ENCODE measurements at regions not wholly inside any gene's neighbourhood (a gene's known extent, or its start where the extent isn't known, plus 50 kb on each side); places are given as distances from the start of the nearest gene placed in this dataset.

- TF ChIP-seq EZH2 (IDR thresholded peaks at IDR 0.05; ENCODE audit: borderline replicate concordance) (no peak), EZH2phosphoT487 (IDR thresholded peaks at IDR 0.05; ENCODE audit: low read depth, severe bottlenecking, unreplicated experiment) (no peak)
- TF ChIP-seq, protein P1, sequence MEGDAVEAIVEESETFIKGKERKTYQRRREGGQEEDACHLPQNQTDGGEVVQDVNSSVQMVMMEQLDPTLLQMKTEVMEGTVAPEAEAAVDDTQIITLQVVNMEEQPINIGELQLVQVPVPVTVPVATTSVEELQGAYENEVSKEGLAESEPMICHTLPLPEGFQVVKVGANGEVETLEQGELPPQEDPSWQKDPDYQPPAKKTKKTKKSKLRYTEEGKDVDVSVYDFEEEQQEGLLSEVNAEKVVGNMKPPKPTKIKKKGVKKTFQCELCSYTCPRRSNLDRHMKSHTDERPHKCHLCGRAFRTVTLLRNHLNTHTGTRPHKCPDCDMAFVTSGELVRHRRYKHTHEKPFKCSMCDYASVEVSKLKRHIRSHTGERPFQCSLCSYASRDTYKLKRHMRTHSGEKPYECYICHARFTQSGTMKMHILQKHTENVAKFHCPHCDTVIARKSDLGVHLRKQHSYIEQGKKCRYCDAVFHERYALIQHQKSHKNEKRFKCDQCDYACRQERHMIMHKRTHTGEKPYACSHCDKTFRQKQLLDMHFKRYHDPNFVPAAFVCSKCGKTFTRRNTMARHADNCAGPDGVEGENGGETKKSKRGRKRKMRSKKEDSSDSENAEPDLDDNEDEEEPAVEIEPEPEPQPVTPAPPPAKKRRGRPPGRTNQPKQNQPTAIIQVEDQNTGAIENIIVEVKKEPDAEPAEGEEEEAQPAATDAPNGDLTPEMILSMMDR (IDR thresholded peaks at IDR 0.05; ENCODE audit: poor library complexity), result no peak
- DNase-seq (ENCODE audit: low spot score), result no peak
- Histone ChIP-seq H3K4me1 (ENCODE audit: insufficient read depth) (no peaks in the 10 kb centered on the region), H3K27me3 (peaks cover 2% of the 10 kb centered on the region), H3K9me2 (replicated peaks; ENCODE audit: insufficient read depth) (no peaks in the 10 kb centered on the region), H4K20me1 (ENCODE audit: insufficient read depth, poor library complexity, severe bottlenecking) (no peaks in the 10 kb centered on the region), H3K79me2 (no peaks in the 10 kb centered on the region), H3K36me3 (replicated peaks; ENCODE audit: insufficient read depth, low read depth) (no peaks in the 10 kb centered on the region), H3K4me2 (no peak overlapping the region), H3K9me3 (ENCODE audit: low read depth) (no peaks in the 10 kb centered on the region), H3K4me3 (no peak overlapping the region), H3K27ac (no peak overlapping the region), H2AFZ (no peak overlapping the region)
- 85% methylated on average over 13 of the region's 13 CpGs for WGBS (ENCODE audit: low lambda C conversion rate, missing lambda C conversion rate)
Observed at GRCh38 chr15:26148156-26148860, 285.2 kb upstream of the ATP10A start.

DNA sequence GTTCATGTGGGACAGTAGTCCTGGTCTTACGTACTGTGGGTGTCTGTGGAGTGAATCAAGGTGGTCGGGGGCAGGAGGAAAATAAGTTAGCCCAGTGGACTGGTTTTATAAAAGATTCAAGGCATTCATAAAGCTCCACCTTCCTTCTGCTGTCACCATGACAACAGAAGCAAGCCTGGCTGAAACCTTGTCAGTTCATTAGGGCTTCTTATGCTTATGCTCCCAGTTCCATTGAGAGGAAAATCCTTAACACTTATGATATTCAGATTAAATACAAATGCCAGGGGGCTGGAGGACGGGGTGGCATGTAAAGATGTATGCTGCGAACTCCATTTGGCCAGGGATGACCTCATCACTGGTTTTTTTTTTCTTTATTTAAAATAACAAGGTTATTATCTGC, 283.1 kb upstream of the ATP10A start:
- Histone ChIP-seq H3K4me1 (ENCODE audit: insufficient read depth) (no peaks in the 10 kb centered on the region), H3K9me3 (ENCODE audit: low read depth) (no peaks in the 10 kb centered on the region), H3K4me3 (no peak overlapping the region), H2AFZ (no peak overlapping the region), H3K79me2 (no peaks in the 10 kb centered on the region), H3K27me3 (peaks cover 2% of the 10 kb centered on the region), H3K4me2 (no peak overlapping the region), H4K20me1 (ENCODE audit: insufficient read depth, poor library complexity, severe bottlenecking) (no peaks in the 10 kb centered on the region), H3K27ac (no peak overlapping the region), H3K36me3 (replicated peaks; ENCODE audit: insufficient read depth, low read depth) (no peaks in the 10 kb centered on the region), H3K9me2 (replicated peaks; ENCODE audit: insufficient read depth) (no peaks in the 10 kb centered on the region)
- TF ChIP-seq, protein P1 (IDR thresholded peaks at IDR 0.05; ENCODE audit: poor library complexity), result no peak
- DNase-seq (ENCODE audit: low spot score), result no peak
- 75% methylated on average over 4 of the region's 4 CpGs for WGBS (ENCODE audit: low lambda C conversion rate, missing lambda C conversion rate)

- Histone ChIP-seq H3K9me2 (replicated peaks; ENCODE audit: insufficient read depth) (no peaks in the 10 kb centered on the region), H3K9me3 (ENCODE audit: low read depth) (no peaks in the 10 kb centered on the region), H3K27ac (no peak overlapping the region), H3K4me3 (no peak overlapping the region), H2AFZ (no peak overlapping the region), H4K20me1 (ENCODE audit: insufficient read depth, poor library complexity, severe bottlenecking) (no peaks in the 10 kb centered on the region), H3K36me3 (replicated peaks; ENCODE audit: insufficient read depth, low read depth) (no peaks in the 10 kb centered on the region), H3K27me3 (peaks cover 2% of the 10 kb centered on the region), H3K4me1 (ENCODE audit: insufficient read depth) (no peaks in the 10 kb centered on the region), H3K79me2 (no peaks in the 10 kb centered on the region), H3K4me2 (no peak overlapping the region)
- no peak for DNase-seq (ENCODE audit: low spot score)
- 88% methylated on average over 2 of the region's 2 CpGs for WGBS (ENCODE audit: low lambda C conversion rate, missing lambda C conversion rate)
- TF ChIP-seq, protein P1 (IDR thresholded peaks at IDR 0.05; ENCODE audit: poor library complexity), result no peak
- TF ChIP-seq EZH2phosphoT487 (IDR thresholded peaks at IDR 0.05; ENCODE audit: low read depth, severe bottlenecking, unreplicated experiment) (no peak), EZH2 (IDR thresholded peaks at IDR 0.05; ENCODE audit: borderline replicate concordance) (no peak)
Observed at GRCh38 chr15:26145796-26146195, 282.7 kb upstream of the ATP10A start.

Measured in hepatocyte (in vitro differentiated cells).